DMS53 treated with DMSO at 0.1 percent for 48 hours (cell line): ENCODE measurements at regions not wholly inside any gene's neighbourhood (a gene's known extent, or its start where the extent isn't known, plus 50 kb on each side); places are given as distances from the start of the nearest gene placed in this dataset.
A peak's percentile ranks its signal among the peaks of the same experiment; 100 is the strongest.
"Not testable (repeated sequence)": the region's sequence is repeated elsewhere in the genome, so short reads cannot be mapped to it uniquely, and the experiment has no call there.

Source experiments
- DNase-seq: peaks from one replicate; lab custom pipeline; 2025; ENCODE audit not compliant: unreplicated experiment; lab: John Stamatoyannopoulos, UW

DNA sequence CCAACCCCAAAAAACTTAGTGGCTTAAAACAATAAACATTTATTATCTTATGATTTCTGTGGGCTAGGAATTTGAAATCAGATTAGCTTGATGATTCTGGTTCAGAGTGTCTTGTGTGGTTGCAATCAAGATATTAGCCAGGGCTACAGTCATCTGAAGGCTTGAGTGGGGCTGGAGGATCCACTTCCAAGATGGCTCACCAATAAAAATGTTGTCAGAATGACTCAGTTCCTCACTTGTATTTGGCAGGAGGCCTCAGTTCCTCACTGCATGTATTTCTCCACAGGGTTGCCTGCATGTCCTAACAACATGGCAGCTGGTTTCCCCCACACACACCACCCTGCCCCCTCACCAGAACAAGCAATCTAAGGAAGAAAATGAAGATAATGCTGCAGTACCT is 98.2 kb upstream of the NIPBL start:
- DNase-seq: no peak

DNA sequence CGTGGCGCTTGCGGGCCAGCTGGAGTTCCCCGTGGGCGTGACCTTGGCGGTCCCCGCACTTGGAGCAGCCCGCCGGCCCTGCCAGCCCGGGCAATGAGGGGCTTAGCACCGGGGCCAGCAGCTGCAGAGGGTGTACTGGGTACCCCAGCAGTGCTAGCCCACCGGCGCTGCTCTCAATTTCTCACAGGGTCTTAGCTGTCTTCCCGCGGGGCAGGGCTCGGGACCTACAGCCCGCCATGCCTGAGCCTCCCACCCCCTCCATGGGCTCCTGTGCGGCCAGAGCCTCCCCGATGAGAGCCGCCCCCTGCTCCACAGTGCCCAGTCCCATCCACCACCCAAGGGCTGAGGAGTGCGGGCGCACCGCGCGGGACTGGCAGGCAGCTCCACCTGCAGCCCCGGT is 94.0 kb upstream of the NIPBL start:
- not testable (repeated sequence) for DNase-seq

DNA sequence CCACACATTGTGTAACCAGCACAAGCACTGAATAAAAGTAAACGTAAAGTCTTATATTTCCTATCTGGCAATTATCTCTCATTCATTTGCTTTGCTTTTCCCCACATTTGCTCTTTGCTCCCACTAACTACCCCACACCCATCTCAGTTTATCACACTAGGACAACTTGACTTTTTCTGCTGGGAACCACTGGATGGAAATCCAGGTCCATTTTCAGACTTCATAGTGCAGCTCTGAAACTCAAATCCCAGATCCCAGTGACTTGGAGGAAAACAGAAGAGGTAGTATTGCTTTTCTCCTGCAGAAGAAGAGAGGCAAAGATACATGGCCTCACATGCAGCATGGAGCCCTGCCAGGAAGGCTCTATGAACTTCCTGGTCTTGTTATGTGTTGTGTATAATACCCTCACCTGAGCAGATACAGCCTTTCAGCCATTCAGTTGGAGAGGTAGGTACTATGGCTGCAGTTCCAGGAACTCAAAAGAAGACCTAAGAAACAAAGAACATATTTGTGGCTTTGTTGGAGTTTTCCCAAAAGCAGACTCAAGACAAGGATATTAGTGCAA is 90.0 kb upstream of the NIPBL start:
- no peak for DNase-seq

DNA sequence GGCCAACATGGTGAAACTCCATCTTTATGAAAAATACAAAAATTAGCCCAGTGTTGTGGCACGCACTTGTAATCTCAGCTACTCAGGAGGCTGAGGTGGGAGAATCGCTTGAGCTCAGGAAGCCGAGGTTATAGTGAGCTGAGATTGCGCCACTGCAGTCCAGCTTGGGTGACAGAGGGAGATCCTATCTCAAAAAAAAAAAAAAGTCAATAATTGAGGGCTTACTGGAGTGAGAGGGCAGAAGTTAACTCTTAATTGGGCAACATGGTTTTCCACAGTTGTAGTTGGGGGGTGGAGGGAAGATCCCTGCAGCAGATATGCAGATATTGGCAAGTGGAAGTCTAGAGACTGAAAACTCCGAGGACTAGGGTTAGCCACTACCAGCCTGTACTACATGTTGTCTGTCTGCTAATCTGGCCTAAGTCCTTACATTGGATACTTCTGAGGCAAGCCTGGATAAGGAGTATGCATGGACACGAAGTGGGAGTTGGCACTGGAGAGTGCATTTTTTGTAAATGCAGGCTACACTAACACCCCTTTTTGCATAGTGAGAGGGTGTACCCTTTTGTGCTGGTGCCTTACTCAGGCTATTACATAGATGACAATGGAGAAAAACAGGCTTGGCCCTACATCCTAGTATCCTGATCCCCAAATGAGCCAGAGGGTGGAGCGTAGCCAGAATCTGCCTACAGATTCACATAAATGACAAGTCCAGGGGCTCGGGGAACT is 89.0 kb upstream of the NIPBL start:
- DNase-seq: no peak

DNA sequence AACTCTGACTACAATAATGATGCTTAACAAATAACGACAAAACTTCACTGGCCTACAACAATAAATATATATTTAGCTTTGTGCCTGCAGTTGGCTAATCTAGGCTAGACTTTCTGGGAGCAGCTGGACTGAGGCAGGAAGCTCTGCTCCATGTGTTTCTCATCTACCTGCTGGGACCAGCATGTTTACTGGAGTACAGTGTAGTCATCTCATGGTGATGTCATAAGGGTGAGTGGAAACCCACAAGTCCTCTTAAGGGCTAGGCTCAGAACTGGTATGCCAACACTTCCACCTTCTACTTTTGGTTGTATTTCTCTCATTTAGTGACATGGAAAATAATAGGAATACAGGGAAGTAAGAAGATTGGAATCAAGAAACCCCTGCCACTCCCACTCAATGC is 85.7 kb upstream of the NIPBL start:
- peak; percentile 2 for DNase-seq

DNA sequence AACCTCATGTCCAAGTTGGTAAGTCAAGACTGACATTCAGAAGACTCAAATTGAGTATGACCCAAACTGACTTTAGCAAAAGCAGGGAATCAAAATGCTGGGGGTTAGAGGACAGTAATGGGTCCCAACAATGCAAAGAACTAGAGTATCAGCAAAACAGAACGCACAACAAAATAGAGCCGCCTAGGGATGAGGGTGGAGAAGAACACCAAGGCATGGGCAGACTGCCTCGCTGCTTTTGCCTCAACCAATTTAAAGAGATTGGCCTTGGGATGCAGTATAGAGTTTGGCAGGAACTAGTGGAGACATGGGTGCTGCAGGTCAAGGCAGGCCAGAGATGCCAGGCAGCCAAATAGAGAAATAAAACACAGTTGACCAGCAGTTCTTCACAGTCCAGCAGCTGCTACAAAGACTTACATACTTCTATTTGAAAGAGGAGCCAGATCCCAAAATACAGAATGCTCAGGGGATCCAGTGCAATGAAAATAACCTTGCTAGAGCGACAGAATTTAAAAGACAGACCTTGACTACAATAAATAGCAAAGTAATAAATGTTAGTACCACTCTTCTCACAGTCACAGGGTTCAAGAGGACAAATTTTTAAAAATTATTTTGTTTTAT is 83.9 kb upstream of the NIPBL start:
- no peak for DNase-seq

DNA sequence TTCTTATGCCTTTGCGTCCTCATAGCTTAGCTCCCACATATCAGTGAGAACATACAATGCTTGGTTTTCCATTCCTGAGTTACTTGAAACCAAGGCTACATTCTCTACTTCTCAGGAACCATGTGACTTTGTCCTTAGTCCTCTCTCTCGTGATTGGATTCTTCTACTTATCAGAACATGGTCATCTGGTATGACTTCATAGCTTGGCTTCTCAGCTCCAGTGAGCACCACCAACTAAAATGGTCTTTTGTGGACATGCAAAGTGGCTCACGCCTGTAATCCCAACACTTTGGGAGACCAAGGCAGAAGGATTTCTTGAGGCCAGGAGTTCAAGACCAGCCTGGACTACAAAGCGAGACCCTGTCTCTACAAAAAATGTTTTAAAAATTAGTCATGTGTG is 81.2 kb upstream of the NIPBL start:
- no peak for DNase-seq

DNA sequence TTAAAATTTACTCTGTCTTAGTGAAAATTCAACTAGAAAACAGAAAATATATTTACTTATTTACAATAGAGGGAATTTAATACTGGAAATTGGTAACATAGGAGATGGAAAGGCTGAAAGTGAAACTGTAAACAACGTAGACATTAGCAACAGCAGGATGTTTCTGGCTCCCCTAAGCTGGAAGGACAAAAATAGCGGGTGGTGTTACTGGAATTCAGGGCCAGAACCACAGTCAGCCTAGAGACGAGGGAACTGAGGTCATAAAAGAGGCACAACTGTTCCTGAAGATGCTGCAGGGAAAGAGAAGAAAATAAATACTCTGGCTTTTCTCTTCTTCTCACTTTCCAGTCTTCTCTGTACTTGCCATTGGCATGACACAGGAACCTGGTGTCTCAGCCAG is 80.4 kb upstream of the NIPBL start:
- DNase-seq: no peak

DNA sequence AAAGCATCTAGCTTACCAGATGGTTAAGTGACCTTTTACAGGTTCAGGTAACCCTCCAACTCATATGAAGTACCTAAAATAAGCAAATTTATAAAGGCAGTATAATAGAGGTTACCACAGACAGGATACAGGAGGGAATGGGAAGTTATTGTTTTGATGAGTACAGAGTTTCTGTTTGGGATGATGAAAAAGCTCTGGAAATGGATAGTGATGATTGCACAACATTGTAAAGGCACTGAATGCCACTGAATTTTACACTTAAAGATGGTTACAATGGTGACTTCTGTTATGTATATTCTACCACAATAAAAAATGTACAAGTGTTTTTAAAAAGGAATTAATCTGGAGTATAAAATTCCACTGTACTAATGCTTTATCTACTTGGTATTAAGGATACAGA is 75.0 kb upstream of the NIPBL start:
- DNase-seq: no peak

DNA sequence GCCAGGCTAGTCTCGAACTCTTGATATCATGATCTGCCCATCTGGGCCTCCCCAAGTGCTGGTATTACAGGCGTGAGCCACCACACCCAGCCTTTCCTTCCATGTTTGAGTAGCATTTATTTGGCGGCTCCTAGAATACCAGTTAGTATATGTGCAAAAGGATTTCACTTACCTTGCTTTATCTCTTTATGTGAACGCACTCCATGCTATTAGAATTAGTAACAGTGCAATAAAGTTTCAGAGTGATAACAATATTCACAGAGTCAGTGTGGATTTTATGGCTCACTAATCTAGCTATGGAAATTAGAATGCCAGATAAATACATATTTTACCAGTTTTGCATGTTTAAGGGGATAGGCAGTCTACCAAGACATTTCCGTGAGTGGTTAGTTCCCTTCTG is 74.4 kb upstream of the NIPBL start:
- no peak for DNase-seq

DNA sequence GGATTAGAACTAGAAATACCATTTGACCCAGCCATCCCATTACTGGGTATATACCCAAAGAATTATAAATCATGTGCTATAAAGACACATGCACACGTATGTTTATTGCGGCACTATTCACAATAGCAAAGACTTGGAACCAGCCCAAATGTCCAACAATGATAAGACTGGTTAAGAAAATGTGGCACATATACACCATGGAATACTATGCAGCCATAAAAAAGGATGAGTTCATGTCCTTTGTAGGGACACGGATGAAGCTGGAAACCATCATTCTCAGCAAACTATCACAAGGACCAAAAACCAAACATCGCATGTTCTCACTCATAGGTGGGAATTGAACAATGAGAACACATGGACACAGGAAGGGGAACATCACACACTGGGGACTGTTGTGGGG is 63.3 kb upstream of the NIPBL start:
- DNase-seq: not testable (repeated sequence)

DNA sequence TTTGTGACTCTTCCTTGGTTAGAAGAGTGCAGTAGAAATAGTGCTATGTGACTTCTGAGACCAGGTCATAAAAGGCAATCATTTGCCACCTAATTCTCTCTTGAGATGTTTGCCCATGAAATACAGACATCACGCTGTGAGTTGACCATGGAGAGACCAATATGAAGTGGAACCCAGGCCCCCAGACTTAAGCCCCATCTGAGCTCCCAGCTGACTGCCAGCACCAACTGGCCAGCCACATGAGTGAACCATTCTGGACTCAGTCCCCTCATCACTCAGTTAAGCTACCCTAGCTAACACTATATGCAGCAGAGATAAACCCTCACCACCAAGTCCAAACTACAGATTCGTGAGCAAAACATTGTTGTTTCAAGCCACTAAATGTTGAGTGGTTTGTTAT is 60.7 kb upstream of the NIPBL start:
- DNase-seq: no peak

DNA sequence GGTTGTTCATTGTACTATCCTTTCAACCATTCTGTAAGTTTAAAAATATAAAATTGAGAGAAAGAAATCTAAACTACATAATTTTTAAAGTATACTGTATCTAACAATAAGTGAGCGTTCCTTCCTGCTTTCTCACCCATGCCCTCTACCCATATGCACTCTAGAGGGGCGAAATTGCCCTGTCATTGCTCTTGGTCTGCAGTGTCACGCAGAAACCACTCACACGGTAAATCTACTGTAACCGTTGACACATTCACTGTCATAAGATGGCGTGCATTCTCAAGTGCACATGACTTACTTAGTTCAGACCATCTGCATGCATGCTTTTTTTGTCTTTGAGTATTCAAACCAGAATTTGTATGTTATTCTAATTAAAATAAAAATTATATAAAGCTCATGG is 55.7 kb upstream of the NIPBL start:
- peak; percentile 85 for DNase-seq

DNA sequence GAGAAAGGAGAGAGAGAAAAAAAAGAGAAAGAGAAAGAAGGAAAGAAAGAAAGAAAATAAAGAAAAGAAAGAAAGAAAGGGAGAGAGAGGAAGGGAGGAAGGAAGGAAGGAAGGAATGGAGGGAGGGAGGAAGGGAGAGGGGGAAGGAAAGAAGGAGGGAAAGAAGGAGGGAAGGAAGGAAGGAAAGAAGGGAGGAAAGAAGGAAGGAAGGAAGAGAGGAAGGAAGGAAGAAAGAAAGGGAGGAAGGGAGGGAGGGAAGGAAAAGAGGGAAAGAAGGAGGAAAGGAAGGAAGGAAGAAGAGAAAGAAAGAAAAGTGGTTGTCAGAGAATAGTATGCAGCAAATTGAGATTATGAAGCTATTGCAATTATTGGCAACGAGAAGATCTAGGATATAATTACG is 49.9 kb upstream of the NIPBL start:
- no peak for DNase-seq
